ENCODE measurements at regions not wholly inside any gene's neighbourhood (a gene's known extent, or its start where the extent isn't known, plus 50 kb on each side); places are given as distances from the start of the nearest gene placed in this dataset.

DNA sequence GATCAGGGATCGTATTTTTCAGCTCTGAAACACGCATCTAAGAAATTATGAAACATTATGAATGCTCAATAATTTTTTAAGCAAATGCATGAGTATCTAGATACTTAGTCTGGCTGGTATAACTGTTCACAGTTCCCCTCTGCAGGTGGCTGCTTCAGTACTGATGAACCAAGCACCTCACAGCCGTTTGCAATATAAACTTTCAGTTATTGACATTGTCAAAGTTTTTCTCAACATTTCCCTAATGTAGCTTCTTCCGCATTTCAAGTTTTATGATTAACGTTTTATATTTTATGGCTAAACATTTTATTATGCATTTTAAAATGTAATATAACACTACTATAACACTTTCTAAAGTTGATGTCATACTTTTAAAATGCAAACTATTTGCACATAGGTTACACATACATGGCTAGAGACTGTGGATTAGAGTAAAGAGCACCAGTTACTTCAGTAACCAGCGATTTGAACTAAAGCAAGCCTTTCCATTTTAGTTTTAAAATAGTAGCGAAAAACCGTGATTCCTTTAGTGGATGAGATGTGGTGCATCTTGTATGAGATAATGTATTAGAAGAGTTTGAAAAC, 495.4 kb downstream of the XIRP2 start:
- ChIA-PET POLR2A (interaction anchor here (0.7 kb wide), 1 partner anchor 470 kb away, joined by 4 read pairs; no protein-coding TSS in a partner anchor), CTCF (no interaction called here)
- Histone ChIP-seq H3K4me1 (ENCODE audit: control insufficient read depth, insufficient read depth, low read length) (no peaks in the 10 kb centered on the region), H3K4me3 (ENCODE audit: low read depth in 2 of 2, low read length in 2 of 2) (no peak overlapping the region), H3K27me3 (ENCODE audit: control insufficient read depth, insufficient read depth, low read length) (no peaks in the 10 kb centered on the region), H3K27ac (ENCODE audit: low read length) (no peak overlapping the region), H3K9me3 (ENCODE audit: control insufficient read depth, insufficient read depth, low read depth, low read length) (no peaks in the 10 kb centered on the region), H3K36me3 (ENCODE audit: control insufficient read depth, insufficient read depth, low read length) (no peaks in the 10 kb centered on the region)
- ATAC-seq (no peak), DNase-seq (ENCODE audit: low read depth, low spot score) (no peak)
- intact Hi-C loops (cut with micrococcal nuclease; ENCODE audit: unreplicated experiment), result no loop called here
- in situ Hi-C loops (cut with HindIII; ENCODE audit: low pct_unique_long_range_greater_than_20kb, low sequenced_read_pairs), result no loop called here
- TF ChIP-seq TCF7L2 (IDR thresholded peaks at IDR 0.05; ENCODE audit: low read depth, low read length) (no peak), POLR2AphosphoS5 (IDR thresholded peaks at IDR 0.05; ENCODE audit: low read depth, low read length) (no peak), SIN3A (IDR thresholded peaks at IDR 0.05; ENCODE audit: borderline replicate concordance, insufficient read depth, low read depth, low read length) (no peak)
- TF ChIP-seq, protein P1, sequence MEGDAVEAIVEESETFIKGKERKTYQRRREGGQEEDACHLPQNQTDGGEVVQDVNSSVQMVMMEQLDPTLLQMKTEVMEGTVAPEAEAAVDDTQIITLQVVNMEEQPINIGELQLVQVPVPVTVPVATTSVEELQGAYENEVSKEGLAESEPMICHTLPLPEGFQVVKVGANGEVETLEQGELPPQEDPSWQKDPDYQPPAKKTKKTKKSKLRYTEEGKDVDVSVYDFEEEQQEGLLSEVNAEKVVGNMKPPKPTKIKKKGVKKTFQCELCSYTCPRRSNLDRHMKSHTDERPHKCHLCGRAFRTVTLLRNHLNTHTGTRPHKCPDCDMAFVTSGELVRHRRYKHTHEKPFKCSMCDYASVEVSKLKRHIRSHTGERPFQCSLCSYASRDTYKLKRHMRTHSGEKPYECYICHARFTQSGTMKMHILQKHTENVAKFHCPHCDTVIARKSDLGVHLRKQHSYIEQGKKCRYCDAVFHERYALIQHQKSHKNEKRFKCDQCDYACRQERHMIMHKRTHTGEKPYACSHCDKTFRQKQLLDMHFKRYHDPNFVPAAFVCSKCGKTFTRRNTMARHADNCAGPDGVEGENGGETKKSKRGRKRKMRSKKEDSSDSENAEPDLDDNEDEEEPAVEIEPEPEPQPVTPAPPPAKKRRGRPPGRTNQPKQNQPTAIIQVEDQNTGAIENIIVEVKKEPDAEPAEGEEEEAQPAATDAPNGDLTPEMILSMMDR (IDR thresholded peaks at IDR 0.05), result no peak
- TF ChIP-seq, protein P2, sequence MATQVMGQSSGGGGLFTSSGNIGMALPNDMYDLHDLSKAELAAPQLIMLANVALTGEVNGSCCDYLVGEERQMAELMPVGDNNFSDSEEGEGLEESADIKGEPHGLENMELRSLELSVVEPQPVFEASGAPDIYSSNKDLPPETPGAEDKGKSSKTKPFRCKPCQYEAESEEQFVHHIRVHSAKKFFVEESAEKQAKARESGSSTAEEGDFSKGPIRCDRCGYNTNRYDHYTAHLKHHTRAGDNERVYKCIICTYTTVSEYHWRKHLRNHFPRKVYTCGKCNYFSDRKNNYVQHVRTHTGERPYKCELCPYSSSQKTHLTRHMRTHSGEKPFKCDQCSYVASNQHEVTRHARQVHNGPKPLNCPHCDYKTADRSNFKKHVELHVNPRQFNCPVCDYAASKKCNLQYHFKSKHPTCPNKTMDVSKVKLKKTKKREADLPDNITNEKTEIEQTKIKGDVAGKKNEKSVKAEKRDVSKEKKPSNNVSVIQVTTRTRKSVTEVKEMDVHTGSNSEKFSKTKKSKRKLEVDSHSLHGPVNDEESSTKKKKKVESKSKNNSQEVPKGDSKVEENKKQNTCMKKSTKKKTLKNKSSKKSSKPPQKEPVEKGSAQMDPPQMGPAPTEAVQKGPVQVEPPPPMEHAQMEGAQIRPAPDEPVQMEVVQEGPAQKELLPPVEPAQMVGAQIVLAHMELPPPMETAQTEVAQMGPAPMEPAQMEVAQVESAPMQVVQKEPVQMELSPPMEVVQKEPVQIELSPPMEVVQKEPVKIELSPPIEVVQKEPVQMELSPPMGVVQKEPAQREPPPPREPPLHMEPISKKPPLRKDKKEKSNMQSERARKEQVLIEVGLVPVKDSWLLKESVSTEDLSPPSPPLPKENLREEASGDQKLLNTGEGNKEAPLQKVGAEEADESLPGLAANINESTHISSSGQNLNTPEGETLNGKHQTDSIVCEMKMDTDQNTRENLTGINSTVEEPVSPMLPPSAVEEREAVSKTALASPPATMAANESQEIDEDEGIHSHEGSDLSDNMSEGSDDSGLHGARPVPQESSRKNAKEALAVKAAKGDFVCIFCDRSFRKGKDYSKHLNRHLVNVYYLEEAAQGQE (IDR thresholded peaks at IDR 0.05; ENCODE audit: insufficient read depth in 1 of 2, low read depth in 2 of 2, low read length in 1 of 2), result no peak
- BruUV-seq (replicated peaks), result no TSS peak

DNA sequence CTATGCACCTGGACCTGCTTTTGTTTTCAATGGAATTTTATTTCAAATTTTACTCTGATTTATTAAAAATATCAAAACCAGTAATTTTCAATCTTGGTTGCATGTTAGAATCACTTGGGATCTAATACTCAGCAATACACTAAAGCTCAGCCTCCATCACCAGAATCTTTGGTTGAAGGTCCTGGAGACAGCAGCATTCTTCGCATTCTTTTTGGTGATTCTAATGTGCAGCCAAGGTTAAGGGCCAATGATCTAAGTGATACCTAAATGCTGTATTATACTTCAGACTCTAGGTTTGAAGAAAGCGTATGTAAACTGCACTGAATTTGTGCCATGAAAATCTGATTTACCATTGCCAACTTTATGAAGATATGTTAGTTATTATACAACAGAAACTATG, 493.1 kb downstream of the XIRP2 start:
- DNase-seq (ENCODE audit: low read depth, low spot score) (no peak), ATAC-seq (no peak)
- H3K9me3 ChIP-seq (ENCODE audit: control insufficient read depth, insufficient read depth, low read depth, low read length), result no peaks in the 10 kb centered on the region
- POLR2A ChIA-PET, result no interaction called here
- no peaks in the 10 kb centered on the region for H3K36me3 ChIP-seq (ENCODE audit: control insufficient read depth, insufficient read depth, low read length)
- in situ Hi-C loops (cut with HindIII; ENCODE audit: low pct_unique_long_range_greater_than_20kb, low sequenced_read_pairs), result no loop called here
- BruUV-seq (replicated peaks), result no TSS peak
- CTCF ChIA-PET, result no interaction called here
- no peaks in the 10 kb centered on the region for H3K27me3 ChIP-seq (ENCODE audit: control insufficient read depth, insufficient read depth, low read length)
- no peak overlapping the region for H3K4me3 ChIP-seq (ENCODE audit: low read depth in 2 of 2, low read length in 2 of 2)
- H3K4me1 ChIP-seq (ENCODE audit: control insufficient read depth, insufficient read depth, low read length), result no peaks in the 10 kb centered on the region
- TF ChIP-seq, protein P2 (IDR thresholded peaks at IDR 0.05; ENCODE audit: insufficient read depth in 1 of 2, low read depth in 2 of 2, low read length in 1 of 2), result no peak
- TF ChIP-seq, protein P1 (IDR thresholded peaks at IDR 0.05), result no peak
- intact Hi-C loops (cut with micrococcal nuclease; ENCODE audit: unreplicated experiment), result no loop called here
- H3K27ac ChIP-seq (ENCODE audit: low read length), result no peak overlapping the region
